Esophagus squamous epithelium (tissue), 5 donors: ENCODE measurements at regions not wholly inside any gene's neighbourhood (a gene's known extent, or its start where the extent isn't known, plus 50 kb on each side); places are given as distances from the start of the nearest gene placed in this dataset.
"Not testable (repeated sequence)": the region's sequence is repeated elsewhere in the genome, so short reads cannot be mapped to it uniquely, and the experiment has no call there.

Source experiments
- DNase-seq: peaks from one replicate; lab custom pipeline; 2025; lab: John Stamatoyannopoulos, UW
- H3K27ac ChIP-seq, 4 donors: fragments of 200-600 bp; sonication (generic); one replicate each; pipeline ENCODE4 v1.5.1; 2016 to 2019; ENCODE audit warnings: mild to moderate bottlenecking in 1 of 4
- H3K27me3 ChIP-seq, 4 donors: fragments of 200-600 bp; sonication (generic); 1 replicate in 3 of 4; 2 replicates in 1 of 4; pipeline versions ENCODE4 v1.5.1 to v1.6.0; 2017 to 2021; ENCODE audit warnings: antibody characterized with exemption in 1 of 4
- H3K36me3 ChIP-seq, 3 donors: fragments of 200-600 bp; sonication (generic); one replicate each; pipeline ENCODE4 v1.5.1; 2016 to 2019
- H3K4me1 ChIP-seq, 3 donors: fragments of 200-600 bp; sonication (generic); one replicate each; pipeline ENCODE4 v1.5.1; 2017 to 2019
- H3K4me3 ChIP-seq, 4 donors: fragments of 200-600 bp; sonication (generic); 1 replicate in 3 of 4; 2 replicates in 1 of 4; pipeline ENCODE4 v1.5.1; 2016 to 2019; ENCODE audit warnings: mild to moderate bottlenecking in 2 of 4, moderate library complexity in 1 of 4
- H3K9me3 ChIP-seq, 3 donors: fragments of 200-600 bp; sonication (generic); one replicate each; pipeline ENCODE4 v1.5.1; 2016 to 2019
- POLR2A ChIP-seq, 4 donors: fragments of 450-650 bp; IDR thresholded peaks; one replicate each; pipeline ENCODE4 v1.6.1; 2017; ENCODE audit warnings: antibody characterized with exemption in 4 of 4, mild to moderate bottlenecking in 4 of 4, moderate library complexity in 3 of 4
- WGBS, 2 donors: methylation state at CpG; one replicate each; pipeline ENCODE4 v1.1.5; 2018; 5-methylcytosine and 5-hydroxymethylcytosine counted together
- intact Hi-C: fragments of 100-400 bp; cut with DNase I; formaldehyde crosslinking; loops from one replicate; pipeline ENCODE4 v1.15.0; 2022
- TF ChIP-seq, protein P1 (sequence below), 6 experiments: fragments of 450-650 bp in 4 of 6; fragments of 200-600 bp in 2 of 6; sonication (generic) in 2 of 6; IDR thresholded peaks; one replicate each; pipeline ENCODE4 v1.5.1; 2016 to 2019; ENCODE audit warnings: antibody characterized with exemption in 6 of 6, mild to moderate bottlenecking in 4 of 6, moderate library complexity in 4 of 6
- donor health status: DM: yes; HTN: yes; CAD: no.

DNA sequence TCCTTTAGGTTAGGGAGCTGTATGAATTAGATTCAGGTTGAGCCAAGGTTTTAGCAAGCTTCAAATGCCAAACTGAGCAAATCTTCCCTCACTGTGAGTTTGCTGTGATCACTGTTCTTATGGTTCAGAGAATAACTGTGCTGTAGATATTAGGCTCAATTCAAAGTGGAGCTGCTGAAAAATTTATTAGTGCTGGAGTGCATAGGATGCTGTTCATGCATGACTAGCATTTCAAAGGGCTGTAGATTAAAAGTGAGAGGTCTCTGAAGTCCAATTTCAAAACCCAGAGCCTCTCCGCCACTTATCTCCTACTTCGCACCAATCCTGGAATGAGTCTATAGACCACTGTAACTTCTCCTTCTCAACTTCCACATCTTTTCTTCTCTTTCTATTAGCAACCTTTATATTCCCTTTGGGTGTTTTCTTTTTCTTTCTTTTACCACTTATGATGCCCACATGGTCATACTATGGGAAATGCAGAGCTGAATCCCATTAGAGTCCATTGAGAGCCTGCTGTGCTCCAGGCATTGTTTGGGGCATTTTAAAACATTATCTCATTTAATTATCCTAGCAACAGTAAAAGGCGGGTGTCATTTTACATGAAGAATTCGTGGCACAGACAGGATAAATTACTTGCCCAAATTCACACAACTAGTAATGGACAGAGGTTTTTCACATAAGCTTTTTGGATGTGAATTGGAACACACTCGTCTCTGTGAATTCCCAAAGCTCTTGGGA is 77.5 kb upstream of the EEA1 start:
- no peak overlapping the region for H3K4me3 ChIP-seq
- DNase-seq, result no peak
- H3K27ac ChIP-seq, result no peak overlapping the region
- TF ChIP-seq, protein P1, sequence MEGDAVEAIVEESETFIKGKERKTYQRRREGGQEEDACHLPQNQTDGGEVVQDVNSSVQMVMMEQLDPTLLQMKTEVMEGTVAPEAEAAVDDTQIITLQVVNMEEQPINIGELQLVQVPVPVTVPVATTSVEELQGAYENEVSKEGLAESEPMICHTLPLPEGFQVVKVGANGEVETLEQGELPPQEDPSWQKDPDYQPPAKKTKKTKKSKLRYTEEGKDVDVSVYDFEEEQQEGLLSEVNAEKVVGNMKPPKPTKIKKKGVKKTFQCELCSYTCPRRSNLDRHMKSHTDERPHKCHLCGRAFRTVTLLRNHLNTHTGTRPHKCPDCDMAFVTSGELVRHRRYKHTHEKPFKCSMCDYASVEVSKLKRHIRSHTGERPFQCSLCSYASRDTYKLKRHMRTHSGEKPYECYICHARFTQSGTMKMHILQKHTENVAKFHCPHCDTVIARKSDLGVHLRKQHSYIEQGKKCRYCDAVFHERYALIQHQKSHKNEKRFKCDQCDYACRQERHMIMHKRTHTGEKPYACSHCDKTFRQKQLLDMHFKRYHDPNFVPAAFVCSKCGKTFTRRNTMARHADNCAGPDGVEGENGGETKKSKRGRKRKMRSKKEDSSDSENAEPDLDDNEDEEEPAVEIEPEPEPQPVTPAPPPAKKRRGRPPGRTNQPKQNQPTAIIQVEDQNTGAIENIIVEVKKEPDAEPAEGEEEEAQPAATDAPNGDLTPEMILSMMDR (IDR thresholded peaks at IDR 0.05), result no peak
- no peak for TF ChIP-seq POLR2A (IDR thresholded peaks at IDR 0.05)
- intact Hi-C loops, result no loop called here
- H3K4me1 ChIP-seq, result peaks cover 0 to 21% (median 15%) of the 10 kb centered on the region in 3 donors
- WGBS, 2 donors, result 80 to 91% methylated on average over 5 of the region's 5 CpGs
- H3K36me3 ChIP-seq, result no peaks in the 10 kb centered on the region
- no peaks in the 10 kb centered on the region for H3K27me3 ChIP-seq
- no peaks in the 10 kb centered on the region for H3K9me3 ChIP-seq

DNA sequence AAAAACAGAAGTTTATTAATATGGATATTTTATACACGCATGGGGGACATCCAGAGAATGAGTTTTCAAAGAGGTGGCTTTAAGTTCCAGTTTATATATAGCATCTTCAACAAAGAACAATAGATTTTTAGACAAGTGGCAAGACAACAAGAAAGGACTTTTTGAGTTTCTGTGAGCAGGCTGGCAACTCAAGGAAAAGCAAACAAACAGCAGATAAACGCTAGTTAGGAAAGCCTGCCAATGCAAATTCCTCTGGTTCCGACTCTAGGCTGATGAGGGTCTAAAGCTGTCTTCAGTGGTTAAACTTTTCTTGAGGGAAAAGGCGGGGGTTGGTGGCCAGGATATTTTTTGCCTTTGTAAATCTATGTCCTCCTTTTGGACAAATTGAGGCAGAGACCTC is 78.4 kb upstream of the EEA1 start:
- Histone ChIP-seq H3K27me3 (no peaks in the 10 kb centered on the region), H3K36me3 (no peaks in the 10 kb centered on the region), H3K9me3 (no peaks in the 10 kb centered on the region), H3K27ac (no peak overlapping the region), H3K4me1 (peaks cover 0 to 14% (median 8%) of the 10 kb centered on the region in 3 donors), H3K4me3 (no peak overlapping the region)
- no peak for DNase-seq
- intact Hi-C loops, result no loop called here
- TF ChIP-seq, protein P1 (IDR thresholded peaks at IDR 0.05), result no peak
- TF ChIP-seq POLR2A (IDR thresholded peaks at IDR 0.05), result no peak
- 63 to 68% methylated on average over 4 of the region's 4 CpGs for WGBS, 2 donors

DNA sequence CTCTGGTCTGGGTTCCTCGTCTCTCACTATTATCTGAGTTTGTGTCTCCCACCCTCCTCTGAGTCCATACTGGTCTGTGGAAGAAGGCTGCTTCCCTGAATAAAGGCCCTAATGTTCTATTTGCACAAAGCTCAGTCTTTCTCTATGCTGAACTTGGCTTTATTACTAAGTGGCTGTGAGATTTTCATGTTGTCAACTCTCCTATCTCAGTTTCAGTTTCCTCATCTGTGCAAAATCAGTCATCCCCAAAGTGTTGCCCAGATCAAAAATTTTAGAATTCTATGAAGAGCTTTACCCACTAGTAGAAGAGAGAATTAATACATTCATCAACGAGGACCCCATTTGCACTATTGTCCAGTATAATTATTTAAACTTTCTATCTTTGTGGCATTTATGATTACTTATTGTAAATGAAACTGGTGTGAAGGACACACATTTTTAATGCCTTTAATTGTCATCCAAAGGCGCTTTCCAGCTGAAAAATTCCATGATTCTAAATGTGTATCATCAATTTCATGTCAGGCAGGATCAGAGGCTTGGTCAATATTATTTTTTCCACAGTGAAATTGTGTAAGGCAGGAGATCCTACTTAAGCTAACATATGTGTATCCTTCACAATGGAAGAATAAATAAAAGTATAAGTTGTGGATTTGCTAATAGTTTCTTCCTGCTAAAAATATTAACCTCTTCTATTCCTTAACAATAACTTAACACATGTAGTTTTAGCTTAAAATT is 79.1 kb upstream of the EEA1 start:
- no peaks in the 10 kb centered on the region for H3K27me3 ChIP-seq
- no peak overlapping the region for H3K27ac ChIP-seq
- H3K36me3 ChIP-seq, result no peaks in the 10 kb centered on the region
- DNase-seq, result no peak
- no peak for TF ChIP-seq POLR2A (IDR thresholded peaks at IDR 0.05)
- TF ChIP-seq, protein P1 (IDR thresholded peaks at IDR 0.05), result no peak
- no peaks in the 10 kb centered on the region for H3K9me3 ChIP-seq
- WGBS, 2 donors, result 65 to 75% methylated on average over 3 of the region's 3 CpGs
- peaks cover 0 to 7% (median 1%) of the 10 kb centered on the region in 3 donors for H3K4me1 ChIP-seq
- intact Hi-C loops, result no loop called here
- H3K4me3 ChIP-seq, result no peak overlapping the region

DNA sequence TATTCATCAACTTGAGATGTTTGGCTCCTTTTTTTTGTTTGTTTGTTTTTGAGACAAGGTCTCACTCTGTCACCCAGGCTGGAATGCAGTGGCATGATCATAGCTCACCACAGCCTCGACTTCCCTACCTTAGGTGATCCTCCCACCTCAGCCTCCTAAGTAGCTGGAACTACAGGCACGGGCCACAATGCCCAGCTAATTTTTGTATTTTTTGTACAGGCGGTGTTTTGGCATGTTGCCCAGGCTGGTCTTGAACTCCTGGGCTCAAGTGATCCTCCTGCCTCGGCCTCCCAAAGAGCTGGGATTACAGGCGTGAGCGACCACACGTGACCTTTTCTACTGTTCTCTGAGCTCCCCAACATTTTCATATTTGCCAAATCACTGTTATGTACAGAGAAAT is 79.8 kb upstream of the EEA1 start:
- intact Hi-C loops, H3K4me1 ChIP-seq: not testable (repeated sequence)
- WGBS, 2 donors, result 72 to 79% methylated on average over 7 of the region's 7 CpGs

DNA sequence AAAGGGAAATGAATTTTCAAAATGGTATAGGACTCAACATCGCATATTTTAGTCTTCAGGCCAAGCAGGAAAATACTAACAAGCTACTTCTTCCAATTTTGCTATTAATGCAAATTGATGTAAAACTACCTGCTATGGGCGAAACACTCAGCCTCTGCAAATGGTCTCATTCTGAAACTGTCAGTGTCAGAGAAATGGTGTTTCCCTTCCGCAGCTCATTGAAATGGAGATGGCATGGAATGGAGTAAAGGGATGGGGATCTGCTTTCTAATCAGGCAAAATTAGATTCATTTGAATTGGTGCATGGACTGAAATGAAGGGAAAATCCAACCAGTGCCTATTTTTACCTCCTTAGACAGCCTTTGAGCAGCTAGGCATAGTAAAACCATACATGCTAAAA is 80.4 kb upstream of the EEA1 start:
- TF ChIP-seq, protein P1 (IDR thresholded peaks at IDR 0.05), result no peak
- TF ChIP-seq POLR2A (IDR thresholded peaks at IDR 0.05), result no peak
- intact Hi-C loops, result no loop called here
- no peak for DNase-seq
- WGBS, 2 donors, result 80 to 99% methylated on average over 3 of the region's 3 CpGs
- Histone ChIP-seq H3K36me3 (no peaks in the 10 kb centered on the region), H3K27me3 (no peaks in the 10 kb centered on the region), H3K4me3 (no peak overlapping the region), H3K4me1 (no peaks in the 10 kb centered on the region), H3K9me3 (no peaks in the 10 kb centered on the region), H3K27ac (no peak overlapping the region)

More for the DNA sequence above, 79.8 kb upstream of the EEA1 start:
- H3K9me3 ChIP-seq, H3K36me3 ChIP-seq, H3K4me3 ChIP-seq, H3K27ac ChIP-seq, DNase-seq, H3K27me3 ChIP-seq: not testable (repeated sequence)
